Parathyroid adenoma (tissue), 2 donors: ENCODE measurements at regions not wholly inside any gene's neighbourhood (a gene's known extent, or its start where the extent isn't known, plus 50 kb on each side); places are given as distances from the start of the nearest gene placed in this dataset.

Experiments
- H2AFZ ChIP-seq: fragments of 300-600 bp; sonication (generic); one replicate; pipeline ENCODE4 v1.7.0; 2017; ENCODE audit warnings: antibody characterized with exemption, mild to moderate bottlenecking
- H3K27ac ChIP-seq: fragments of 300-600 bp; sonication (generic); one replicate; pipeline ENCODE4 v1.7.0; 2017
- H3K27me3 ChIP-seq: fragments of 300-600 bp; sonication (generic); one replicate; pipeline ENCODE4 v1.7.0; 2017; ENCODE audit warnings: low read length; ENCODE audit not compliant: control insufficient read depth, insufficient read depth
- H3K36me3 ChIP-seq: fragments of 300-600 bp; sonication (generic); one replicate; pipeline ENCODE4 v1.7.0; 2017; ENCODE audit warnings: low read length; ENCODE audit not compliant: control insufficient read depth, insufficient read depth
- H3K4me1 ChIP-seq: fragments of 300-600 bp; sonication (generic); one replicate; pipeline ENCODE4 v1.7.0; 2017; ENCODE audit warnings: control low read depth
- H3K4me2 ChIP-seq: fragments of 300-600 bp; sonication (generic); one replicate; pipeline ENCODE4 v1.7.0; 2017; ENCODE audit warnings: low read length
- H3K4me3 ChIP-seq: fragments of 300-600 bp; sonication (generic); one replicate; pipeline ENCODE4 v1.7.0; 2017; ENCODE audit warnings: low read depth, low read length
- H3K79me2 ChIP-seq: fragments of 300-600 bp; sonication (generic); one replicate; pipeline ENCODE4 v1.7.0; 2017; ENCODE audit warnings: control low read depth
- H3K9ac ChIP-seq: fragments of 300-600 bp; sonication (generic); one replicate; pipeline ENCODE4 v1.7.0; 2017; ENCODE audit warnings: mild to moderate bottlenecking
- H3K9me3 ChIP-seq: fragments of 300-600 bp; sonication (generic); one replicate; pipeline ENCODE4 v1.7.0; 2017; ENCODE audit warnings: low read length; ENCODE audit not compliant: control insufficient read depth
- TF ChIP-seq, protein P1 (sequence below): fragments of 300-600 bp; sonication (generic); IDR thresholded peaks from one replicate; pipeline ENCODE4 v1.7.0; 2017; ENCODE audit warnings: antibody characterized with exemption, mild to moderate bottlenecking
- donor health status: primary hyperparathyroidism.

DNA sequence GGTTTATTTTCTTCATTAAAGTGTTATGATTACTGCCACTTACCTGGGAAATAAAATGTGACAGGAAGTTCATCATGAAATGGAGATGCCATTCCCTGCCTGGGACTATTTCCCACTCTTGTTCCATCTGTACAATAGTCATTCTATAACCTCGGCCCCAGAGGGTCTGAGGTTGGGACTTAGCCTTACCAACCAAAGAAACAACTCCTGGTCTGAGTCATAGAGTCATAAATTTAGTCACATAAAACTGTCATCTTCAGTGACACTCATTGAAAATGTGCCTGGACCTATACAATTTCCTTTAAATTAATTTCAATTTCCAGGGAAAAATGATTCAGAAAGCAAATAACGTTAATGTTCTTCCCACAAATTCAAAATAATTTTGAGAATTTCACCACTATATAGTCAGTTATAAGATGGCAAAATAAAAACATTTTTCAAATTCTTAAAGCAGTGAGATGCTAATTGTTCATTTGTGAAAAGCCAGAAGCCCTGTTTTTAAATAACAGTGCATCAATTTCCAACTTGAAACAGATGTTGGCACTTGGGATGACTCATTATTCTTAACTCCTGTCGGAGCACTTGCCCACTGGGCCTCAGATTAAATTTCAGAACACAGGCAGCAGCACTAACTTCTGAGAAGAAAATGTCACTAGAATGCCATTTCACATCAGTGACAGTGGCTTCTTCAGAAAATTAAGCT, 201.2 kb upstream of the SMLR1 start:
- Histone ChIP-seq H3K27me3 (no peaks in the 10 kb centered on the region), H3K4me2 (no peak overlapping the region), H3K79me2 (no peaks in the 10 kb centered on the region), H3K4me3 (no peak overlapping the region), H2AFZ (no peak overlapping the region), H3K4me1 (no peaks in the 10 kb centered on the region), H3K9me3 (peaks cover 5% of the 10 kb centered on the region), H3K9ac (no peak overlapping the region), H3K36me3 (no peaks in the 10 kb centered on the region), H3K27ac (no peak overlapping the region)
- TF ChIP-seq, protein P1, sequence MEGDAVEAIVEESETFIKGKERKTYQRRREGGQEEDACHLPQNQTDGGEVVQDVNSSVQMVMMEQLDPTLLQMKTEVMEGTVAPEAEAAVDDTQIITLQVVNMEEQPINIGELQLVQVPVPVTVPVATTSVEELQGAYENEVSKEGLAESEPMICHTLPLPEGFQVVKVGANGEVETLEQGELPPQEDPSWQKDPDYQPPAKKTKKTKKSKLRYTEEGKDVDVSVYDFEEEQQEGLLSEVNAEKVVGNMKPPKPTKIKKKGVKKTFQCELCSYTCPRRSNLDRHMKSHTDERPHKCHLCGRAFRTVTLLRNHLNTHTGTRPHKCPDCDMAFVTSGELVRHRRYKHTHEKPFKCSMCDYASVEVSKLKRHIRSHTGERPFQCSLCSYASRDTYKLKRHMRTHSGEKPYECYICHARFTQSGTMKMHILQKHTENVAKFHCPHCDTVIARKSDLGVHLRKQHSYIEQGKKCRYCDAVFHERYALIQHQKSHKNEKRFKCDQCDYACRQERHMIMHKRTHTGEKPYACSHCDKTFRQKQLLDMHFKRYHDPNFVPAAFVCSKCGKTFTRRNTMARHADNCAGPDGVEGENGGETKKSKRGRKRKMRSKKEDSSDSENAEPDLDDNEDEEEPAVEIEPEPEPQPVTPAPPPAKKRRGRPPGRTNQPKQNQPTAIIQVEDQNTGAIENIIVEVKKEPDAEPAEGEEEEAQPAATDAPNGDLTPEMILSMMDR, result no peak

DNA sequence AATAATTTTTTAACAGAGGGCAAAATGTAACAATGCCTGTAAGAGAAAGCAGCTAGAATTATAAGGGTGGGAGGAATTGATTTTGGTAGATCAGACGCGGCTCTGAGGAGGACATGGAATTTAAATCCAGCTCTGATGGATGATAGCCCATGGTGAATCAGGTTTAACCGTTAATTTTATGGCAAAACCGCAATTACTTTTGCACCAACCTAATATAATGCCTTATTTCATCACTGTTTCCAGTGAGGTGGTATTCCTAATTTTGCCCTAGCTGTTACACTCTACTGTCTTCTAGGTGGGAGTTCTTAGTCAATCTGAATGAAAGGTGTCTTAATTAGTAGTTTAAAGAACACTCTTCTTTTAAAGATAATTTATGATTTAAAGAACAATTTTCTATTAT, 198.3 kb upstream of the SMLR1 start:
- Histone ChIP-seq H3K9me3 (no peaks in the 10 kb centered on the region), H3K4me2 (no peak overlapping the region)
- TF ChIP-seq, protein P1, result no peak

DNA sequence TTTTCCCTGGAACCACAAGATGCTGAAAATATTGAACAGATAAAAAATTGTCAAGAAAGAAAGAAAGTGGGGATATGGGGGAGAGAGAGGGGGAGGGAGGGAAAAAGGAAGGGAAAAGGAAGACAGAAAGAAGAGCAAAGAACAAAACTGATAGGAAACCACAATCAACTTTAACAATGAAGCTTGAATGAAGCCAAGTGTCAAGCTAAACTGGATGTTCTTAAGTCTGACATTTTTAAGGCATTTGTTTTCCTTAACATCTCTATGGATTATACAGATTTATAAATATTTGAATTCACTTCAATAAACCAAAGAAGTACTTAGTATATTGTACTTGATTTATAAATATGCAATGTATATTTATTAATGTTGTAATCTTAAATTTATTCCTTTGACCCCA, 197.6 kb upstream of the SMLR1 start:
- Histone ChIP-seq H3K4me3 (no peak overlapping the region), H3K27me3 (no peaks in the 10 kb centered on the region), H3K27ac (no peak overlapping the region), H3K79me2 (no peaks in the 10 kb centered on the region), H3K9ac (no peak overlapping the region), H3K36me3 (no peaks in the 10 kb centered on the region), H3K9me3 (no peaks in the 10 kb centered on the region), H3K4me1 (no peaks in the 10 kb centered on the region), H2AFZ (no peak overlapping the region), H3K4me2 (no peak overlapping the region)
- TF ChIP-seq, protein P1, result no peak

More for the DNA sequence above, 198.3 kb upstream of the SMLR1 start:
- no peak overlapping the region for H3K9ac ChIP-seq
- H3K27me3 ChIP-seq, result no peaks in the 10 kb centered on the region
- H3K27ac ChIP-seq, result no peak overlapping the region
- H3K4me3 ChIP-seq, result no peak overlapping the region
- no peaks in the 10 kb centered on the region for H3K4me1 ChIP-seq
- H3K36me3 ChIP-seq, result no peaks in the 10 kb centered on the region
- no peak overlapping the region for H2AFZ ChIP-seq
- no peaks in the 10 kb centered on the region for H3K79me2 ChIP-seq

DNA sequence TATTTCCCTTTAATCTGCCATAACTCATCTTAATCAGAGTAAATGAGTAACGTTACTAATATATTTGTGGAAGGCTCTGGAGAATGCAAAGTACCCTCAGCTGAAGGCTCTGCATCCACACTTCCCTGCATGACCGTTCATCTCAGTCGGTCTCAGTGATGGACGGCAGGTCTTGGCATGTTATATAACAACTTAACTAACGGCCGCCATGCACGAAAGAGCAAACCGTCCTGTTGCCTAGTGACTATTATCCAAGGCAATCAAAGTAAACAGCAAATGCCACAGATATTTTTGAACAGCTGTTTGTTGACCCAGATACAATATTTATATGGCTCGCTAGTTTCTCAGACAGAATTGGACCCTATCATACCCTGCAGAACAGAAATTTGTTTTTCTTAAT, 194.9 kb upstream of the SMLR1 start:
- Histone ChIP-seq H3K4me2 (no peak overlapping the region), H3K27me3 (no peaks in the 10 kb centered on the region), H3K9ac (no peak overlapping the region), H3K79me2 (no peaks in the 10 kb centered on the region), H3K36me3 (no peaks in the 10 kb centered on the region), H2AFZ (no peak overlapping the region), H3K4me1 (no peaks in the 10 kb centered on the region), H3K9me3 (no peaks in the 10 kb centered on the region), H3K4me3 (no peak overlapping the region), H3K27ac (no peak overlapping the region)
- TF ChIP-seq, protein P1, result no peak

DNA sequence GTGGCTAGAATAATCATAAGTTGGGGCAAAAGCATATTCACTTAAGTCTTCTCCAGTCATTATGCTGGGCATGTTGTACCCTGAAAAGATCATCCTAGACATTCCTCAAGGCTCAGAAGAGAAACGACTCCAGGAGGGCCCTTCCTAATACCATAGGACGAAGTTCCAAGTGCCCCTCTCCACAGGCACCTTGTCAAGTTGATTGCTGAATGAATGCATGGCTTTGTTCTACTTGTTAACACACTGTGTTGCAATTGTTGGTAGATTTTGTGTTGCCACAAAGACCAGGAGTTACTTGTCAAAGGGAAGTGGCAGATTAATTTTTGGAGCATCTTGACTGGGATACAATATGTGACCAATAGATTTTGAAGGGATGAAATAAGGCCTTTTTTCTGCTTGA, 194.3 kb upstream of the SMLR1 start:
- H3K4me3 ChIP-seq, result no peak overlapping the region
- H3K79me2 ChIP-seq, result no peaks in the 10 kb centered on the region
- H3K4me2 ChIP-seq, result no peak overlapping the region
- H2AFZ ChIP-seq, result no peak overlapping the region
- no peaks in the 10 kb centered on the region for H3K4me1 ChIP-seq
- H3K9ac ChIP-seq, result no peak overlapping the region
- H3K36me3 ChIP-seq, result no peaks in the 10 kb centered on the region
- H3K9me3 ChIP-seq, result no peaks in the 10 kb centered on the region
- H3K27me3 ChIP-seq, result no peaks in the 10 kb centered on the region
- H3K27ac ChIP-seq, result no peak overlapping the region
- TF ChIP-seq, protein P1, result no peak
